GM23338 (cell line): ENCODE measurements at regions not wholly inside any gene's neighbourhood (a gene's known extent, or its start where the extent isn't known, plus 50 kb on each side); places are given as distances from the start of the nearest gene placed in this dataset.

Experiments
- POLR2AphosphoS5 ChIP-seq: IDR thresholded peaks from 2 replicates; pipeline ENCODE4 v1.6.1; 2016; ENCODE audit warnings: antibody characterized with exemption, low read depth
- TF ChIP-seq, protein P1 (sequence below), 2 experiments: fragments of 200-600 bp in 1 of 2; sonication (generic) in 1 of 2; conservative IDR thresholded peaks; 2 replicates each; pipeline versions ENCODE4 v1.5.1 to v1.6.1; 2016 to 2017; ENCODE audit warnings: antibody characterized with exemption in 2 of 2, low read depth in 2 of 2, mild to moderate bottlenecking in 2 of 2, moderate library complexity in 1 of 2

- TF ChIP-seq, protein P1, sequence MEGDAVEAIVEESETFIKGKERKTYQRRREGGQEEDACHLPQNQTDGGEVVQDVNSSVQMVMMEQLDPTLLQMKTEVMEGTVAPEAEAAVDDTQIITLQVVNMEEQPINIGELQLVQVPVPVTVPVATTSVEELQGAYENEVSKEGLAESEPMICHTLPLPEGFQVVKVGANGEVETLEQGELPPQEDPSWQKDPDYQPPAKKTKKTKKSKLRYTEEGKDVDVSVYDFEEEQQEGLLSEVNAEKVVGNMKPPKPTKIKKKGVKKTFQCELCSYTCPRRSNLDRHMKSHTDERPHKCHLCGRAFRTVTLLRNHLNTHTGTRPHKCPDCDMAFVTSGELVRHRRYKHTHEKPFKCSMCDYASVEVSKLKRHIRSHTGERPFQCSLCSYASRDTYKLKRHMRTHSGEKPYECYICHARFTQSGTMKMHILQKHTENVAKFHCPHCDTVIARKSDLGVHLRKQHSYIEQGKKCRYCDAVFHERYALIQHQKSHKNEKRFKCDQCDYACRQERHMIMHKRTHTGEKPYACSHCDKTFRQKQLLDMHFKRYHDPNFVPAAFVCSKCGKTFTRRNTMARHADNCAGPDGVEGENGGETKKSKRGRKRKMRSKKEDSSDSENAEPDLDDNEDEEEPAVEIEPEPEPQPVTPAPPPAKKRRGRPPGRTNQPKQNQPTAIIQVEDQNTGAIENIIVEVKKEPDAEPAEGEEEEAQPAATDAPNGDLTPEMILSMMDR (conservative IDR thresholded peaks at IDR 0.05; ENCODE audit: low read depth in 2 of 2) = no peak
- TF ChIP-seq POLR2AphosphoS5 = no peak
Measured at GRCh38 chr2:191607096-191607495, 70.8 kb upstream of the NABP1 start.
